ENCODE measurements at regions not wholly inside any gene's neighbourhood (a gene's known extent, or its start where the extent isn't known, plus 50 kb on each side); places are given as distances from the start of the nearest gene placed in this dataset.

GRCh38 chr9:115966660-115967059 lies 186.9 kb upstream of the PAPPA start:
- DNase-seq, result no peak

DNA sequence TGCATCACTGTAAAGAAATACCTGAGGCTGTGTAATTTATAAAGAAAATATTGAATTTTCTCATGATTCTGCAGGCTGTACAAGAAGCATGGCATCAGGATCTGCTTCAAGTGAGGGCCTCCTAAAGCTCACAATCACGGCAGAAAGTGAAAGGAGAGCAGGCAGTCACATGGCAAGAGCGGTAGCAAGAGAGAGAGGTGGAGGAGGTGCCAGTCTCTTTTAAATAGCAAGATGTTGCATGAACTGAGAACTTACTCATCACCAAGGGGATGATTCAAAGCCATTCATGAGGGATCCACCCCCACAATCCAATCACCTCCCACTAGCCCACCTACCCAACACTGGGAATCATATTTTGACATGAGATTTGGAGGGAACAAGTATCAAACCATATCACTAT lies 184.5 kb upstream of the PAPPA start:
- no peak for DNase-seq

DNA sequence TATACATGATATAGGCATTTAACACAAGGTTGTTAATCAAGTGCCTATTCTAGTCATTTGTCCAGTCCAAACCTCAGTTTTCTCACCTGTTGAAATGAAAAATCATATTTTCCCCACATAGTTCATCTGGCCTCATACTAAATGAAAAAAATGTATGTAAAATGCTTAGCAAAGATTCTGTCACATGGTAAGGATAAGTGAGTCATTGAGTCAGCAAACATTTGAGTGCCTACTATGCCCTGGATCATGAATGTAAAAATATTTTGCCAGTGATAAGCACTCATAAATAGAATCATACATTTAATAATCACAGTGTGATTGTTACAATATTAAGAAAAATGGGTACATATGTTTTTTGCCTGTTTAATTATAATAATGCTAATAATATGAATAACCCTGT lies 181.2 kb upstream of the PAPPA start:
- DNase-seq, result no peak

DNA sequence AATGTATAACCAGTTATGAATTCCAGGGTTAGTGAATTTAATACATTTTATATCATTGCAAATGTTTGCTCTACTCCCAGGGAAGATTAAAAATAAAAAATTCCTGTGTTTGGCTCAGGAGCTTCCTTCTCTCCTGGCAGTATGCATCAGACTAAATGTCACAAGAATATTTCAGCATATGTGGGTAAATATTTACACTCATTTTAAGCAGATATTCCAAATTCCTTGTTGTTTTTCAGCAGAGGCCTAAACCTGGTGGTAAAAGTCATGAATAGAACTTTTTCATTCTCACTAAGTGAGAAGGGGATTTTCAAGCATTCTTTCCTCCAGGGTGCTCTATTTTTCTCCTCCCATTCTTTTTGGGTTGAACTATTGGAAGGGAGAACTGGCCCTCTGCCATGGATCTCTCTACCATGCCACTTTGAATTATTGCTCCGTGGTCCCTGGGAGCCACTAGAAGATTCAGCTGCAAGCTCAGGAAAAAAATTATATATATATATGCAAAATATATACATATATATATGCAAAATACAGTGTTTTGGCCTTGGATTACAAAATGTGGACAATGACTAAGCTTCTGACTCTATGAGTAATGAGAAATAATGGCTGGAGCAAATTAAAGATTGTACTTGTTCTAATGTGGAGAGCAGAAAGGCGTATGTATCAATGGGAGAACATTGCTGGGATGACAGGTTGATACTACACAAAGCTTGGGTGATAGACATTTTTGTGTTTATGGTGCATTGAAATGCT lies 180.6 kb upstream of the PAPPA start:
- no peak for DNase-seq

GRCh38 chr9:115976781-115977180 lies 176.8 kb upstream of the PAPPA start:
- no peak for DNase-seq

DNA sequence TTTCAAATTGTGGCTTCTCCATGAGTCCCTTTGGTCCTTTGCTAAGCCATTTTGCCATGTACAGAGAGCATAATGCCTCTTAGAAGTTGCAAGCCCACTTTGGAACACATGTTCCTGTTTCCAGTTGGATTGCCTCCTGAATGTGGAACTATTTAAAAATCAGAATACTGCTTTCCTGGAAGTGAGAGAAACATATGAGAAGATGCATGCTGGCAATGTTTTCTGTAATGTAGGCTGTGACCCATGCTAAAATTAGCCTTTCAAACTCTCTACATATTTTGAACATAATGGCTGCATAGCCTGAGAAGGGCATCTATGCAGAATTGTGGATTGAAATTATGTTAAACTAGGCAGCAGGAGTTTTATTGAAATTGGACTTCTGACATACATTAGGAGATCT lies 175.5 kb upstream of the PAPPA start:
- DNase-seq, result no peak

DNA sequence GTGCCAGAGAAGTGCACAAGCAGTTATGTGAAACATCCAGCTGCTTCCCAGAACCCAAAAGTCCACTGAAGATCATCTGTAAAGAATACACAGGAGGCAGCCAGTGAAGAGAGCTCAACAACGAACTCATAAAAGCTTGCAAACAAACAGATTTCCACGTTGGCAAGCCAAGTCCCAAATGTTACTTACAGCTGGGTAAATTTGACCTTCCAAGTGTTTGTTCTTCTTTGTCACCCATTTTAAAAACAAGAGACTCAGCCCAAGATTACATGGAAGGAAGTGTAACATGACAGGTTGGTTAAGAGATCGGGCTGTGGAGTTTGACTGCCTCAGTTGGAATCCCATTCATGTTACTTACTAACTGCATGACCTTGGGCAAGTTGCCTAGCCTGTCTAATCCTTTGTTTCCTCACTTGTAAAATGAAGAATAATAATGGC lies 174.9 kb upstream of the PAPPA start:
- no peak for DNase-seq

DNA sequence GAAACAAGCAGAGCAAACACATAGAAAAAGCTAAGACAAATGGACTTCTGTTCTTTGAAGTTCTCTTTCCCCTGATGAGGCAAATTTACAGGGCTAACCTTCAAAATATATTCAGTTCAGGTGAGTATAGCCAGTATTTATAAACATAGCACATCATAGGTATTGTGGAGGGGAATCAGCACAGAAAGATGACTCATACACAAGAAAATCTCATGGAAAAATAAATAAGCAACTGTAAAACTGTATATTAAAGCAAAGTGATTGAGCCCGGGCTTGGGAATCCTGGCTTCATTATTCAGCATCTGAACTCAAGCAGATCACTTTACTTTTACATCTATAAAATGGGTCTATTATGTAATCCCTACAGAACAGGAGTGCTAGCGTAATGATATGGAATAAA lies 173.5 kb upstream of the PAPPA start:
- DNase-seq, result no peak

GRCh38 chr9:115980502-115980901 lies 173.1 kb upstream of the PAPPA start:
- no peak for DNase-seq

DNA sequence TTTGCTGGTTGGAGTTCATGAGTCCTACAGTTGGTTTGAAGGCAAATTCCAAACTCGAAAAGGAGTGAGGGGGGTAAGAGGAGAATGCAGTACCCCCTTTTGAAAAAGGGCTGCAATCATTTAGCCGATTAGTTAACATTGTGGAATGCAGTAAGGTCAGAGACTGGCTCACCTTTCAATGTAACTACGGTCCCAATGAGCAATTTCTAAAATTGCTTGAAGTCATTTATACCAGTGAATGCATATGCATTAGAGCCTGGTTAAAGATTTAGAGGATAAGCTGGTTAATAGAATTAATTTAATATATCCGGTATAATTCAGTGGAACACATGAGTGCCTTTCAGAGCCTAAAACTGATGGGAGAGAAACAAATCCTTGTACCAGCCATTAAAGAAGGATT lies 172.6 kb upstream of the PAPPA start:
- no peak for DNase-seq

DNA sequence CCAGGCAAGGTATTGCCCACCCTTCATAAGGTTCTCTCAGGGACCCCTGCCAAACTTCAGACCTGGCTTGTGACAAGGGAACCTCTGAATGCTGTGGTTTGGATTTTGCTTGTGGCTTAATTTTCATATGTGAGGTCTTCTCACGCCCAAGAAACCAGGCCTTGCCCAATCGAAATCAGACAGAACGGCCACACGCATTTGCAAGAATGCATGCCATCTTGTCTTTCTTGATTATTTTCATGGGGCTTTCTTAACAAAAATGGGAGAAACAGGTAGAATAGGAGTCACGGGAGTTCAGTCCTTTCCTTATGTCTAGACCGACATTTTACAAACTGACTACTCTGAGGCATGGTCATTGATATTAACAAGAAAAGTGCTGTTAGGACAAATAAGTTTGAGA lies 170.2 kb upstream of the PAPPA start:
- no peak for DNase-seq

DNA sequence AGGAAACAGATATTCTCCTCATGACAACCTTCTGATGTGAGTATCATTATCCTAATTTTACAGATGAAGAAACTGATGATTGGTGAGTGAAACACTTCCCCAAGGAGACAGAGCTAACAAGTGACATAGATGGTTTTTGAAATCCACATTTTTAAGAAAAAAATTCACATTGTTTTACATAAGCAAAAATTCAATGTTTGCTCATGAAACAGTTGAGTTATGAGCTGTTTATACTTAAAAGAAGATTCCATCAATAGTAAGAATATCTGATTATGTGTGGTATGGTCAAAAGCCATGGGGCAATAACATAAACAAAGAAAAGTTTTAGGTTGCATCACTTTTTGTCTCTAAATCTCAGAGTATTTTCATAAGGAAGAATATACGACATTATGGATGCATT lies 167.9 kb upstream of the PAPPA start:
- no peak for DNase-seq

DNA sequence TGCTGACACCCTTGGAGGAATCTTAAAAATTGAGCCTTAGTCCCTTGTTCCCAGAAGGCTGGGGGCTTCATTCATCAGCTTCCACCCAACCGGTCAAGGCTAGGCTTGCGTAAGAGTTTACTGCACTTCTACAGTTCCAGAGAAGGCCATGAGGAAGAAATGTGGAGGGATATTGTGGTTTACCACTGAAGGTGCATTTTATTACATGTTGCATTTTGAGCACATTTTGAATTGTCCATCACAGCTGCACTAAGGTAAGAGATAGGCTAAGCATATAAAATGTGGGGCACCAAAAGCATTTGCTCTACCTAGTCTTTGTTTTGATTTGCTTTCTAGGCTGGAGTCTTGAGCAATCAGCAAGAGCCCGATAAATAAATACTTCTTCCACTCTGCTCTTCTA lies 167.1 kb upstream of the PAPPA start:
- DNase-seq, result no peak

DNA sequence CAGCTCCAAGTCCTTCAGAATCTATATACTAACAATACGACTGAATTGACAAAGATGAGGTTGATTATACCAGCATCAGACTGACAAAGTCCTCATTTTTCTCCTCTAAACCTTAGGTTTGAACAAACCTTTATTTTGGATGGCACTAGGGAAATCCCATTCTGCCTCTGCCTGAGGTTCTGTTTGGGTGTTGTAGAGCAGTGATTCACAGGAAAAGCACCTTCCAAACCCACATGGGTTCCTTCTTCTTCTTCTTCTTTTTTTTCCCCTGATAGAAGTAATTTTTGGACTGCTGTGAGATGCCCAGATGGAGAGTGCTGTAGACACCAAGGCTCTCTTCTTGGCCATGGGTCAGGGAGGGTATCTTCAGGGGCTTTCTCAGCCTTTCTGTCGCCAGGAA lies 164.9 kb upstream of the PAPPA start:
- no peak for DNase-seq

DNA sequence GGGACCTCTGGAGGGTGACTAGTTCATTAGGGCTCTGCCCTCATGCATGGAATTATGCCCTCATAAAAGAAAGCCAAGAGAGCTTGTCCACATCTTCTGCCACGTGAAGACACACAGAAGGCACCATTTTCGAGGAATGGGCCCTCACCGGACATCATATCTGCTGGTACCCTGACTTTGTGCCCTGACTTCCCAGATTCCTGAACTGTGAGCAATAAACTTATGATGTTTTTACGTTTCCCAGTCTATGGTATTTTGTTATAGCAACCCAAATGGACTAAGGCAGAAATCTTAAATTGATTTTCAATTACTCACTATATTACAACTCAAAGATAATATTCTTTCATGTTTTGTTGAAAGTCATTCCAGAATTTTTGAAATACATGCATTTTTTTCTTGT lies 163.8 kb upstream of the PAPPA start:
- no peak for DNase-seq

- DNase-seq, result no peak
Observed at GRCh38 chr9:115992834-115993233, 160.8 kb upstream of the PAPPA start.

GRCh38 chr9:115997923-115998322 lies 155.7 kb upstream of the PAPPA start:
- DNase-seq, result no peak

GRCh38 chr9:115998666-115999065 lies 154.9 kb upstream of the PAPPA start:
- DNase-seq, result no peak

- no peak for DNase-seq
Observed at GRCh38 chr9:115999498-115999897, 154.1 kb upstream of the PAPPA start.

DNA sequence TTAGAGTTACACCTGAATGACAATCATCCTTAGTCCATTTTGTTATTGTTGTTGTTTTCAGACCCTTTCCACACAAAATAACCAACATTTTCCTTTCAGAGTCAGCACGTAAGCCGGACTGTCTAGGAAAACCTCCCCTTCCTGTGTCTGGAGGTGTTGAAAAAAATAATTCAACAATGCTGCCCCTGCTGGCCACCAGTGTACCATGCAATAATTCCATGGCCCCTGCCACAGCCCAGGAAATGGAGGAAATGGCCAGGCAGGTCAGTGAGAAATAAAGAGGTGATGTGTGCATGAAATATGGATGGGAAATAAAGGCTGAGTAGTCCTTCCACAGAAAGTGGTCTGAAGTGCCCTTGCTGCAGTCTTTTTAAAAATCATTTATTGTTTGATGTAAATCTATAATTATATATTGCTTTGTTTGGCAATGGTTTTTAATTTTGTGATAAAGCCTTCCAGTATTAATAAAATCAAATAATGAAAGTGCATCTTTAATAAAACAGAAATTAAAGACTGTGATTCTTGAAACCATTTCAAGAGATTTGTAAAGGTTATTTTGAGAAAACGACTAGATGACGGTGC lies 152.8 kb upstream of the PAPPA start:
- DNase-seq, result no peak

GRCh38 chr9:116002181-116002580 lies 151.4 kb upstream of the PAPPA start:
- DNase-seq, result no peak

DNA sequence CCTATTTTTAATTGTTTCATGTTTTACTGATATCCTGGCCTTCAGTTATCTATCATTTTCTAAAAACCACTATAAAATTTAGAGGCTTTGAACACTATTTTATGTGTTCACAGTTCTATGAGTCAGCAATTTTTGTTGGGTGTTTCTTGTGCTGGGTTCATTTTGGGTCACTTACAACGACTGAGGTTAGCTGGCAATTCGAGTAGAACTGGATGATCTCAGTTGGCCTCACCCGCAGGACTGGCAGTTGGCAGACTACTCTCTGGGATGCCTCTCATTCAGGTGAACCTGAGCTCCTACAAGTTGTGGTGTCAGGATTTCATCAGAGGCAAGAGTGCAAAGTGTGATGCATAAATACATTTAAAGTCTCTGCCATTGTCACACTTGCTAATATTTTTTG lies 151.0 kb upstream of the PAPPA start:
- DNase-seq, result no peak

GRCh38 chr9:116003397-116003796 lies 150.2 kb upstream of the PAPPA start:
- no peak for DNase-seq

DNA sequence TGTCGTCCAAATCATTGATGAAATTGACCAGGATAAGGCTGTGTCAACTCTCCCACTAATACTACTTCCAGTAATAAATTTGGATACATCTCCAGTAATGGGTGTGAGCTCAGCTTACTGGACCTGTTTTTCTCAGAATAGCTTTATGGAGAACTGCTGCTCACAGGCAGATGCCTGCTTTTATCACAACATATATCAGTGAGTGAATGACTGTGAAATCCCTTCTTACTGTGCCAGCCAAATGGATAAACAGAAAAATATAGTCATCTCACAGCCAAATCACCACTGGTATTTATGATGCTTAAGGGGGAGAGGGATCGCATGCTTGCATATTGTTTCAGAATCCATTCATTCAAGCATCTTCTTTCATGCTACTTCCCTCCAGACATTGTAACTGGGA lies 148.4 kb upstream of the PAPPA start:
- no peak for DNase-seq

GRCh38 chr9:116007824-116008223 lies 145.8 kb upstream of the PAPPA start:
- no peak for DNase-seq

Measured in CD4-positive, alpha-beta T cell treated with Interleukin-4 for 4 hours (primary cell).